ENCODE measurements at regions not wholly inside any gene's neighbourhood (a gene's known extent, or its start where the extent isn't known, plus 50 kb on each side); places are given as distances from the start of the nearest gene placed in this dataset.

DNA sequence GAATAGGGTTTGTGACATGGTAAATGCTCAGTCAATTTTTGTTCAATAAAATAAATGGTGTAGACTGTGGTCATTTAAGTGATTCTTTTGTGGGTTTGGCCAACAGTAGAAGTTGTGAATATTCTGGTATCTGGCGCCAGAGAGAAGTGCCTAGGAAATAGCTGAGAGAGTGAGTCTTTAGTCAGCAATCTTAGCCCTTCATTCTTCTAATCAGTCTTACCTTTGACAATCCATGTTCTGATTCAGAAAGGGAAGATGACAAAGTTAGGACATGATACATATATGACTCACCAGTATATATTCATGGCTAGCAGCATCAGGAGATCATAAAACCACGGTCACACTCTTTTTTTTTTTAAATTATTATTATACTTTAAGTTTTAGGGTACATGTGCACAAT, 141.8 kb upstream of the PCDH18 start:
- Histone ChIP-seq H3K36me3 (no peaks in the 10 kb centered on the region), H3K27ac (no peak overlapping the region), H3K4me3 (no peak overlapping the region), H3K4me1 (replicated peaks) (no peaks in the 10 kb centered on the region), H3K9me3 (no peaks in the 10 kb centered on the region), H3K27me3 (replicated peaks; ENCODE audit: insufficient read depth) (no peaks in the 10 kb centered on the region)
- intact Hi-C loops (cut with DNase I), result no loop called here
- no peak for DNase-seq (ENCODE audit: low spot score)
- TF ChIP-seq CTCF (IDR thresholded peaks at IDR 0.05) (no peak), POLR2AphosphoS5 (IDR thresholded peaks at IDR 0.05) (no peak), POLR2A (IDR thresholded peaks at IDR 0.05) (no peak)
- WGBS, result 89% methylated on average over 2 of the region's 2 CpGs

- no peaks in the 10 kb centered on the region for H3K9me3 ChIP-seq
- DNase-seq (ENCODE audit: low spot score), result no peak
- TF ChIP-seq POLR2A (IDR thresholded peaks at IDR 0.05), result no peak
- no peak for TF ChIP-seq CTCF (IDR thresholded peaks at IDR 0.05)
- no peak for TF ChIP-seq POLR2AphosphoS5 (IDR thresholded peaks at IDR 0.05)
Measured at GRCh38 chr4:137668885-137669545, 136.7 kb upstream of the PCDH18 start.

GRCh38 chr4:137664416-137664815, 132.1 kb upstream of the PCDH18 start:
- no peak for DNase-seq (ENCODE audit: low spot score)
- Histone ChIP-seq H3K4me3 (no peak overlapping the region), H3K27me3 (replicated peaks; ENCODE audit: insufficient read depth) (no peaks in the 10 kb centered on the region), H3K36me3 (no peaks in the 10 kb centered on the region), H3K27ac (peak overlapping the region; percentile 4 to 38), H3K9me3 (no peaks in the 10 kb centered on the region), H3K4me1 (replicated peaks) (no peaks in the 10 kb centered on the region)
- intact Hi-C loops (cut with DNase I), result loop anchor here (5.0 kb wide), 2 partner anchors 38 to 132 kb away; partner anchors contain the start of gene PCDH18
- TF ChIP-seq CTCF (IDR thresholded peaks at IDR 0.05), result no peak
- TF ChIP-seq POLR2AphosphoS5 (IDR thresholded peaks at IDR 0.05), result no peak
- no peak for TF ChIP-seq POLR2A (IDR thresholded peaks at IDR 0.05)
- WGBS, result 50% methylated on average over 2 of the region's 2 CpGs

More at GRCh38 chr4:137668885-137669545, 136.7 kb upstream of the PCDH18 start:
- intact Hi-C loops (cut with DNase I), result no loop called here
- no peaks in the 10 kb centered on the region for H3K4me1 ChIP-seq (replicated peaks)
- H3K27me3 ChIP-seq (replicated peaks; ENCODE audit: insufficient read depth), result no peaks in the 10 kb centered on the region
- H3K27ac ChIP-seq, result no peak overlapping the region
- no peak overlapping the region for H3K4me3 ChIP-seq
- no peaks in the 10 kb centered on the region for H3K36me3 ChIP-seq

GRCh38 chr4:137664046-137664387, 131.7 kb upstream of the PCDH18 start:
- Histone ChIP-seq H3K4me3 (no peak overlapping the region), H3K4me1 (replicated peaks) (no peaks in the 10 kb centered on the region), H3K9me3 (no peaks in the 10 kb centered on the region), H3K27ac (peak overlapping the region; percentile 4 to 38), H3K36me3 (no peaks in the 10 kb centered on the region), H3K27me3 (replicated peaks; ENCODE audit: insufficient read depth) (no peaks in the 10 kb centered on the region)
- intact Hi-C loops (cut with DNase I), result loop anchor here (5.0 kb wide), 2 partner anchors 38 to 132 kb away; partner anchors contain the start of gene PCDH18
- DNase-seq (ENCODE audit: low spot score), result no peak
- 0% methylated on average over 1 of the region's 1 CpG for WGBS
- TF ChIP-seq POLR2AphosphoS5 (IDR thresholded peaks at IDR 0.05) (no peak), CTCF (IDR thresholded peaks at IDR 0.05) (no peak), POLR2A (IDR thresholded peaks at IDR 0.05) (no peak)
